Gastroesophageal sphincter (tissue), 3 donors: ENCODE measurements at regions not wholly inside any gene's neighbourhood (a gene's known extent, or its start where the extent isn't known, plus 50 kb on each side); places are given as distances from the start of the nearest gene placed in this dataset.

Experiments used
- EP300 ChIP-seq: sonication (generic); formaldehyde crosslinking; IDR thresholded peaks from one replicate; pipeline ENCODE4 v1.6.1; 2017; ENCODE audit warnings: antibody characterized with exemption, mild to moderate bottlenecking
- POLR2A ChIP-seq, 2 donors: fragments of 450-650 bp; IDR thresholded peaks; one replicate each; pipeline ENCODE4 v1.6.1; 2017; ENCODE audit warnings: antibody characterized with exemption in 2 of 2, mild to moderate bottlenecking in 2 of 2, moderate library complexity in 1 of 2
- POLR2AphosphoS5 ChIP-seq: sonication (generic); formaldehyde crosslinking; IDR thresholded peaks from one replicate; pipeline ENCODE4 v1.6.1; 2017; ENCODE audit warnings: antibody characterized with exemption
- TF ChIP-seq, protein P1 (sequence below), 4 experiments: fragments of 200-600 bp in 2 of 4; fragments of 450-650 bp in 2 of 4; sonication (generic) in 1 of 4; IDR thresholded peaks; one replicate each; pipeline ENCODE4 v1.5.1; 2017 to 2019; ENCODE audit warnings: antibody characterized with exemption in 4 of 4, mild to moderate bottlenecking in 2 of 4, moderate library complexity in 2 of 4

DNA sequence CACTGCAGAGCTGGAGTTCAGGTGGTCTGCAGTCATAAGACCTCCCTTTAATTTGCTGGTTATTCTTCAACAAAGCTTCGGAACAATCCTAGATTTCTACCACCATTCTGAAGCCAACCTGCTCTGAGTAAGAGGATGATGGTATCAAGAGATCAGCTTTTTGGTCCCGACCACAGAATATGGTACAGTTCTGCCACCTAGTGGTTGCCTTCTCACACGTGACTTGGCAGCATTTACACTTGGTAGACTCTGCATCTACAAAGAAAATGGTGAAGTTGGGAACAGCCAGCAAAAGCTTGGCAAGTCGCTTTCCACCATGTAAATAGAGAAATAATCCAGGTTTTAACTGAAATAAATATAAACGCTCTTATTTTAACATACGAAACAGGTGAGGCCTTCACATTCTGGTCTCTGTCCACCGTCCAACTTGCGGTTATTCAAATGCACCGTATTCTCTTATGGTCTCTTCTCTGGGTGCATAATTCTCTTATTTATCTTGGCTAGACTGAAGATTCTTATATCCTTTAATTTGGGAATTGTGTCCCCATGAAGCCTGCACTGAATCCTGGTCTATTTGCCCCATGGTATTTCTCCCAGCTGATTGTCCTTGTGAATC lies 173.9 kb upstream of the GRM3 start:
- TF ChIP-seq POLR2A (IDR thresholded peaks at IDR 0.05) (no peak), EP300 (no peak), POLR2AphosphoS5 (no peak)
- TF ChIP-seq, protein P1, sequence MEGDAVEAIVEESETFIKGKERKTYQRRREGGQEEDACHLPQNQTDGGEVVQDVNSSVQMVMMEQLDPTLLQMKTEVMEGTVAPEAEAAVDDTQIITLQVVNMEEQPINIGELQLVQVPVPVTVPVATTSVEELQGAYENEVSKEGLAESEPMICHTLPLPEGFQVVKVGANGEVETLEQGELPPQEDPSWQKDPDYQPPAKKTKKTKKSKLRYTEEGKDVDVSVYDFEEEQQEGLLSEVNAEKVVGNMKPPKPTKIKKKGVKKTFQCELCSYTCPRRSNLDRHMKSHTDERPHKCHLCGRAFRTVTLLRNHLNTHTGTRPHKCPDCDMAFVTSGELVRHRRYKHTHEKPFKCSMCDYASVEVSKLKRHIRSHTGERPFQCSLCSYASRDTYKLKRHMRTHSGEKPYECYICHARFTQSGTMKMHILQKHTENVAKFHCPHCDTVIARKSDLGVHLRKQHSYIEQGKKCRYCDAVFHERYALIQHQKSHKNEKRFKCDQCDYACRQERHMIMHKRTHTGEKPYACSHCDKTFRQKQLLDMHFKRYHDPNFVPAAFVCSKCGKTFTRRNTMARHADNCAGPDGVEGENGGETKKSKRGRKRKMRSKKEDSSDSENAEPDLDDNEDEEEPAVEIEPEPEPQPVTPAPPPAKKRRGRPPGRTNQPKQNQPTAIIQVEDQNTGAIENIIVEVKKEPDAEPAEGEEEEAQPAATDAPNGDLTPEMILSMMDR (IDR thresholded peaks at IDR 0.05), result peak in 3 of 4 experiments; percentile 36 to 47 (median 42)
